BLaER1 treated with 17β-estradiol and CSF1 and Interleukin-3, amounts not matched to agents 10 nM and 100 nM (cell line): ENCODE measurements at regions not wholly inside any gene's neighbourhood (a gene's known extent, or its start where the extent isn't known, plus 50 kb on each side); places are given as distances from the start of the nearest gene placed in this dataset.

Experiments
- H3K27ac ChIP-seq, 11 experiments: shearing (Covaris generic); formaldehyde crosslinking; 2 replicates each; pipeline ENCODE4 v1.8.1; 2022
- H3K27me3 ChIP-seq, 11 experiments: shearing (Covaris generic); formaldehyde crosslinking; 2 replicates each; pipeline ENCODE4 v1.8.1; 2022
- H3K36me3 ChIP-seq, 11 experiments: shearing (Covaris generic); formaldehyde crosslinking; 2 replicates each; pipeline ENCODE4 v1.8.1; 2022
- H3K4me1 ChIP-seq, 10 experiments: shearing (Covaris generic); formaldehyde crosslinking; 2 replicates each; pipeline ENCODE4 v1.8.1; 2022
- H3K4me2 ChIP-seq, 11 experiments: shearing (Covaris generic); formaldehyde crosslinking; 2 replicates each; pipeline ENCODE4 v1.8.1; 2022
- H3K4me3 ChIP-seq, 10 experiments: shearing (Covaris generic); formaldehyde crosslinking; 2 replicates each; pipeline ENCODE4 v1.8.1; 2022
- H3K9ac ChIP-seq, 11 experiments: shearing (Covaris generic); formaldehyde crosslinking; 2 replicates each; pipeline ENCODE4 v1.8.1; 2022
- H3K9me3 ChIP-seq, 11 experiments: shearing (Covaris generic); formaldehyde crosslinking; replicated peaks in 1 of 11; 2 replicates each; pipeline ENCODE4 v1.8.1; 2022
- H4K20me1 ChIP-seq, 11 experiments: shearing (Covaris generic); formaldehyde crosslinking; 2 replicates each; pipeline ENCODE4 v1.8.1; 2022
- Cebpa-rat ChIP-seq, 11 experiments: shearing (Covaris generic); IDR thresholded peaks; 2 replicates each; pipeline ENCODE4 v1.8.1; 2022

DNA sequence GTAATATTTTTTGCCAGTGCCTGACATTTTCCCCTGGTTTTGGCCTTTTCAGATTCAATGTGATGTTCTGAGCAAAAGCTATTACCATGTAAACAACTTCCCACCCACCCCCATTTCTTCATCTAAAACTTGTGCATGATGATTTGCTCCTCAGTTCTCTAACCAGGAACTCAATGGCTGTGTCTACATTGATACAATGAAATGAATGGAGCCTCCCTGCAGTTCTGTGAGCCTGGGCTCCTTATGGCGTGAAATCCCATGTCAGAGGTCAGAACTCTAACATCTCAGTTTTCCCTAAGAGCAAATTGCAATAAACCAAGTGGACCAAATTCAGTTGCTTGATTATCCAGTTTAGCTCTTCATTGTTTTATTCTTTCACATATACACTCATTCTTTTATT, 534.8 kb upstream of the LCORL start:
- H3K4me1 ChIP-seq: no peaks in the 10 kb centered on the region
- no peaks in the 10 kb centered on the region for H3K9me3 ChIP-seq
- H3K9ac ChIP-seq: no peak overlapping the region
- no peaks in the 10 kb centered on the region for H3K36me3 ChIP-seq
- H3K4me2 ChIP-seq: no peak overlapping the region
- H3K27me3 ChIP-seq: no peaks in the 10 kb centered on the region
- TF ChIP-seq Cebpa-rat (IDR thresholded peaks at IDR 0.05): no peak
- H3K27ac ChIP-seq: no peak overlapping the region
- H4K20me1 ChIP-seq: no peaks in the 10 kb centered on the region
- H3K4me3 ChIP-seq: no peak overlapping the region

DNA sequence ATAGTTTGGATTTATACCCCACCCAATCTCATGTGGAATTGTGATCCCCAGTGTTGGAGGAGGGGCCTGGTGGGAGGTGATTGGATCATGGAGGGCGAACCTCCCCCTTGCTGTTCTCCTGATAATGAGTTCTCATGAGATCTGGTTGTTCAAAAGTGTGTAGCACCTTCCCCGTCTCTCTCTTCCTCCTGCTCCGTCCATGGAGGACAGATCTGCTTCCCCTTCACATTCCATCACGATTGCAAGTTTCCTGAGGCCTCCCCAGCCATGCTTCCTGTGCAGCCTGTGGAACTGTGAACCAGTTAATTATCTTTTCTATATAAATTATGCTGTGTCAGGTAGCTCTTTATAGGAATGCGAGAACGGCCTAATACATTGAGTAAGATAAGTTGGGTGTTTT, 518.8 kb upstream of the LCORL start:
- Histone ChIP-seq H3K36me3 (no peaks in the 10 kb centered on the region), H3K4me1 (no peaks in the 10 kb centered on the region), H4K20me1 (no peaks in the 10 kb centered on the region), H3K4me2 (no peak overlapping the region), H3K27me3 (no peaks in the 10 kb centered on the region), H3K4me3 (no peak overlapping the region), H3K27ac (no peak overlapping the region), H3K9ac (no peak overlapping the region), H3K9me3 (no peaks in the 10 kb centered on the region)
- no peak for TF ChIP-seq Cebpa-rat (IDR thresholded peaks at IDR 0.05)

DNA sequence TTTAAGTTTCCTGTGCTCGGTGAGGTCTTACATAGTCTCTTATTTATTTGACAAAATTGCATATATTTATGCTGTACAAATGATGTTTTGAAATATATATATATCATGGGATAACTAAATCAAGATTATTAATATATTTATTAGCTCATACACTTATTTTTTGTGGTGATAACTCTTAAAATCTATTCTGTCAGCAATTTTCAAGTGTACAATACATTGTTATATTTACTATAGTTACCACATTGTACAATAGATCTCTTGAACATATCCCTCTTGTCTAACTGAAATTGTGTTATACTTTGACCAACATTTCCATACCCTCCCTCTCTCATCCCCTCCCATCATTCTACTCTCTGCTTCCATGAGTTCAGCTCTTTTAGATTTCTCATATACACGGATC, 516.6 kb upstream of the LCORL start:
- Histone ChIP-seq H3K27ac (no peak overlapping the region), H3K4me3 (no peak overlapping the region), H3K9ac (no peak overlapping the region), H4K20me1 (no peaks in the 10 kb centered on the region), H3K27me3 (no peaks in the 10 kb centered on the region), H3K9me3 (no peaks in the 10 kb centered on the region), H3K36me3 (no peaks in the 10 kb centered on the region), H3K4me2 (no peak overlapping the region), H3K4me1 (no peaks in the 10 kb centered on the region)
- no peak for TF ChIP-seq Cebpa-rat (IDR thresholded peaks at IDR 0.05)

DNA sequence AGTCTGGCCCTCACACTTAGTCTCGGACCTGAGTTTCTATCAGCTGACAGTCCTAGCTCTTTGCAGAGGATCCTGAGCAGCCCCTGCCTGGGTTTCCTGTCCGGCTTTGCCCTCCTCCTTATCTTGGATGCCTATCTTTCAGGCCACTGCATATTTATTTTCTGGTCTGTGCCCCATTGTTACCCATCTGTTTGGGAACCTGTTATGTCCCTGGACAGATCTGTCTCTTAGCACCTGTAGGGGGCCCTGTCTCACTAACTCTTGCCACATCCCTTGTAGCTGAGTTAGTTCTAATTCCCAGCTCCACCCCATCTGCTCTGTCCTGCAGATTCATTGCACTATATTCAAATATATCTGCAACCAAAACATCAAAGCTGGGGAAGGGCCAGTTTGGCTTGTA, 514.9 kb upstream of the LCORL start:
- Histone ChIP-seq H3K4me1 (no peaks in the 10 kb centered on the region), H3K9me3 (no peaks in the 10 kb centered on the region)
- TF ChIP-seq Cebpa-rat (IDR thresholded peaks at IDR 0.05): no peak

DNA sequence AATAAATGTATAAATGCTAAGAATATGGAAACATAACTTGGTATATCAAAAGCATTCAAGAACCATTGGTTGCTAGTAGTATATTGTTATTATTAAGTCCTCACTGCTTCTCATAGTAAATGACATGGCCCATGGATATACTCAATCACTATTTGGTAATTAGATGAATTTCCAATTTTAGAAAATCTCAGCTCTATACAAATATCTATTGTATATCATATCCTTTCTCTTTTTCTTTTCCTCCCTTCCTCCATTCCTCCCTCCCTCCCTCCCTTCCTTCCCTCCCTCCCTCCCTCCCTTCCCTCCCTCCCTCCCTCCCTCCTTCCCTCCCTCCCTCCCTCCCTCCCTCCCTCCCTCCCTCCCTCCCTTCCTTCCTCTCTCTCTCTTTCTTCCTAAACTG, 514.4 kb upstream of the LCORL start:
- TF ChIP-seq Cebpa-rat (IDR thresholded peaks at IDR 0.05): no peak
- Histone ChIP-seq H3K27me3 (no peaks in the 10 kb centered on the region), H3K4me3 (no peak overlapping the region), H3K4me1 (no peaks in the 10 kb centered on the region), H3K27ac (no peak overlapping the region), H4K20me1 (no peaks in the 10 kb centered on the region), H3K4me2 (no peak overlapping the region), H3K9ac (no peak overlapping the region), H3K36me3 (no peaks in the 10 kb centered on the region), H3K9me3 (no peaks in the 10 kb centered on the region)

More for the DNA sequence above, 514.9 kb upstream of the LCORL start:
- H3K27me3 ChIP-seq: no peaks in the 10 kb centered on the region
- no peak overlapping the region for H3K27ac ChIP-seq
- no peaks in the 10 kb centered on the region for H3K36me3 ChIP-seq
- H3K9ac ChIP-seq: no peak overlapping the region
- no peak overlapping the region for H3K4me3 ChIP-seq
- no peaks in the 10 kb centered on the region for H4K20me1 ChIP-seq
- no peak overlapping the region for H3K4me2 ChIP-seq

DNA sequence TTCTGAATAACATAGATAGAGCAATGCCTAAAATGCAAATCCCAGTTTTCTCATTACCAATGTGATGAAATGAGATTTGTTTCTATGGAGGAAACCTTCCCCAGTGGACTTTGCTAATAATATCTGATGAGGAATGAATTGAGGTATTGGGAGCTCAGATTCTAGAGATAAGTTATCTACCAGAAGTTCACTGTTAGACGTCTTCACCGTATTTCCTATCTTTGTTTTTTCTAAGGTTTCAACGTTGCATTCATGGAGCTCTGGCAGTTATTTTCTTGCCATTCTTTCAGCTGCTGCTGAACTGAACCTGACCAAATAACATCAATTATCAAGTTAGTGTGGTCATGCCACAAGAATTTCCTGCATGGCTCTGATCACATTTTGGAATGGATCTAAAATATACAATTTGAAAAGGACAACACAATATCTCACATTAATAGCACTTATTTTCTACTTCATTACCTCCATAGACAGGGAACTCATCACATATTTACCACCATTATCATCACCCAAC, 511.8 kb upstream of the LCORL start:
- no peaks in the 10 kb centered on the region for H3K27me3 ChIP-seq
- H3K27ac ChIP-seq: no peak overlapping the region
- no peak for TF ChIP-seq Cebpa-rat (IDR thresholded peaks at IDR 0.05)
- H3K9me3 ChIP-seq: no peaks in the 10 kb centered on the region
- no peak overlapping the region for H3K4me3 ChIP-seq
- no peak overlapping the region for H3K9ac ChIP-seq
- no peaks in the 10 kb centered on the region for H3K4me1 ChIP-seq
- H3K36me3 ChIP-seq: no peaks in the 10 kb centered on the region
- no peaks in the 10 kb centered on the region for H4K20me1 ChIP-seq
- no peak overlapping the region for H3K4me2 ChIP-seq

DNA sequence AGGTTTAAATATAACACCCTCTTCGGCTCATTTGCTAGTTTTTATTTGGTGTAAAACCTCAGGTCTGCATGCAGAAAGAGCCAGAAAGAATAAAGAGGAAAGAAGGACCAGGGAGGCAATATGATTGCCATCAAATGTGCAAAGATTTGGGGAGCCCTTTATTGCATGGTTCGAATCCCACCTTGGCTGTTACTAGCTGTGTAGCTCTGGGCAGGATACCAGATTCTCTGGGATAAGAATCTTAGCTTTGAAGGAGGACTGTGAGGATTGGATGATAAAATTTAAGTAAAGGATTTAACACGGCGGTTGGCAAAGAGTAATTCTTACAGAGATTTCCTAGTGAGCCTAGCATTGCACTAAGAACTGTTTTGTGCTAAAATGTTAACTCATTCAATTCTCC, 510.2 kb upstream of the LCORL start:
- Histone ChIP-seq H3K27ac (no peak overlapping the region), H3K9me3 (no peaks in the 10 kb centered on the region), H3K4me1 (no peaks in the 10 kb centered on the region), H3K36me3 (no peaks in the 10 kb centered on the region), H3K9ac (no peak overlapping the region), H3K27me3 (no peaks in the 10 kb centered on the region), H3K4me3 (no peak overlapping the region), H4K20me1 (no peaks in the 10 kb centered on the region), H3K4me2 (no peak overlapping the region)
- no peak for TF ChIP-seq Cebpa-rat (IDR thresholded peaks at IDR 0.05)

DNA sequence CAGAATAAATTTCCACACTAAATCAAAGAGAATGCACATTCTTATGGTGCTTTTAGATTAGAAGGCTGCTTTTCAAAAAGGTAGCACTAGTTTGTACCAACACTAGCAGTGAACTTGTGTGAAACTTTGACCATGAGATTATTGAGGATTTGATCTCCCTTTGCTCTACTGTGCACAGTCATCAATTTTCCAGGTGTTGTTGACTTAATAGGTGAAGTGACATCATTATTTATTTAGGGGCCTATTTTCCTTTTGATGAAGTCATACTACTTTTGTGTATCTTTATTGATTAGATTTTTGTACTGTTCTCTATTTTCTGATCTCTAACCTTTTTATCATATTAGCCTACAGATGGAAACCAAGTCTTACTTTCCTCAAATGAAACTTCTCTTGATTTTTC, 507.9 kb upstream of the LCORL start:
- H3K27me3 ChIP-seq: no peaks in the 10 kb centered on the region
- no peaks in the 10 kb centered on the region for H3K36me3 ChIP-seq
- H3K27ac ChIP-seq: no peak overlapping the region
- no peak overlapping the region for H3K4me3 ChIP-seq
- no peak overlapping the region for H3K4me2 ChIP-seq
- no peak overlapping the region for H3K9ac ChIP-seq
- no peaks in the 10 kb centered on the region for H3K4me1 ChIP-seq
- H4K20me1 ChIP-seq: no peaks in the 10 kb centered on the region
- H3K9me3 ChIP-seq: no peaks in the 10 kb centered on the region
- TF ChIP-seq Cebpa-rat (IDR thresholded peaks at IDR 0.05): no peak

DNA sequence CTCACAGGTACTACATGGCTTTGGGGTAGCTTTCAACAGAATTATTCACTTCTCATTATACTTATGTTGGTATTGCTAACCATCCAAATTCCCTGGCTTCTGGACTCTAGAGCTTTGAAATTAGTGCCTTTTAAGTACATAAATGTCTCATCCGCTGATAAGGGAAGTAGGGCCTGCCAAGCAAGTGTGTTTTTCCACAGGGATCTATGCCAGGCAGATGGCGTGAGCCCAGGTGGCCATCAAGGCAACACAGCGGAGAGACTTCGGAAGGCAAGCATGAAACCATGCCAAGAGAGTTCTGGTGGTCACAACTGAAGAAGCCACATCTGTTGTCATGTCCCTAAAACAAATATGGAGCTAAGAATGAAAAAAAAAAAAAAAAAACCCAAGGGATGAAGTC, 503.1 kb upstream of the LCORL start:
- H3K4me2 ChIP-seq: no peak overlapping the region
- H3K9me3 ChIP-seq: no peaks in the 10 kb centered on the region
- no peak overlapping the region for H3K27ac ChIP-seq
- no peaks in the 10 kb centered on the region for H3K4me1 ChIP-seq
- no peak for TF ChIP-seq Cebpa-rat (IDR thresholded peaks at IDR 0.05)
- no peak overlapping the region for H3K4me3 ChIP-seq
- no peaks in the 10 kb centered on the region for H3K27me3 ChIP-seq
- H4K20me1 ChIP-seq: no peaks in the 10 kb centered on the region
- H3K9ac ChIP-seq: no peak overlapping the region
- no peaks in the 10 kb centered on the region for H3K36me3 ChIP-seq

DNA sequence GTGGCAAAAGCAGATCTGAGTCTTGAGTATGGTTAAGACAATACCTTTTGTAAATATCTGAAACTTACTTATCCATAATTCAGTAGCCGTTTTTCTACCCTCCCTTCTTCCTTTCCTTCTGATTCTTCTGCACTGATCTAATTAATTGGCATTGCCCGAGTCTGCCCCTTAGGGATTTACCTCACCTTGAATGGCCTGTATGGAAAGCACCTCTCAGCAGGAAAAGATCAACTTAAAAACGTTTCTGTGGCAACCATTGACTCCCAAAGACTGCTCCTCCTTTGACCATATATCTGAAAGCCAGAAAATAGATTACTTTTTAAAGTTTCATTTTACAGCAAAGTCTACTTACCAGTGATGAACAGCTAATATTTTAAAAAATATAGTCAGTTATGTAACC, 496.5 kb upstream of the LCORL start:
- no peaks in the 10 kb centered on the region for H4K20me1 ChIP-seq
- no peak overlapping the region for H3K4me3 ChIP-seq
- H3K4me1 ChIP-seq: 0 out of 20 replicates have a peak, but pooled peaks cover 0 to under 1% (median 0%) of the 10 kb centered on the region in 10 experiments
- H3K27me3 ChIP-seq: no peaks in the 10 kb centered on the region
- no peak overlapping the region for H3K27ac ChIP-seq
- no peak overlapping the region for H3K4me2 ChIP-seq
- no peak for TF ChIP-seq Cebpa-rat (IDR thresholded peaks at IDR 0.05)
- no peaks in the 10 kb centered on the region for H3K36me3 ChIP-seq
- H3K9me3 ChIP-seq: no peaks in the 10 kb centered on the region
- H3K9ac ChIP-seq: no peak overlapping the region

DNA sequence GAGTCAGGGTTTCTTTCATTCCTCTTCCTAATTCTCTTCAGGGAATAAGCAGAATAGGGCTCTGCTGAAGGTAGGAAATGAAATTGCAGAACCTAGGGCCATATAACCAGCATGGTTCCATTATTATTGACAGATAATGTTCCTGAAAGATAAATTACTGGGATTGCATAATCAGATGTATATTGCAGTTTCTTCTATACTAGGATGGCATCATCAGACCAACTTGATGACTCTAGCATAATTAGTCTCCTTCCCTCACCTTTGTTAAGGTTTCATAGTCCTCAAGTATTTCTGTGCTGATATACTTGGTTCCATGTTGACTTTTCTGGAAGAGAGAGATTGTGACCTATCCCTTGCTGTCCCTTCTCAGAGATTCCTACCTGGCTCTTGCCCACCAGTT, 492.3 kb upstream of the LCORL start:
- no peaks in the 10 kb centered on the region for H3K9me3 ChIP-seq
- no peaks in the 10 kb centered on the region for H3K36me3 ChIP-seq
- H3K4me2 ChIP-seq: no peak overlapping the region
- H3K27ac ChIP-seq: no peak overlapping the region
- no peak for TF ChIP-seq Cebpa-rat (IDR thresholded peaks at IDR 0.05)
- no peak overlapping the region for H3K4me3 ChIP-seq
- H4K20me1 ChIP-seq: no peaks in the 10 kb centered on the region
- H3K27me3 ChIP-seq: no peaks in the 10 kb centered on the region
- no peak overlapping the region for H3K9ac ChIP-seq
- H3K4me1 ChIP-seq: peaks cover 0 to 11% (median 0%) of the 10 kb centered on the region in 10 experiments; a peak in 1 of 20 replicates
